HCT116 (cell line): ENCODE measurements at regions not wholly inside any gene's neighbourhood (a gene's known extent, or its start where the extent isn't known, plus 50 kb on each side); places are given as distances from the start of the nearest gene placed in this dataset.

ENCODE experiments used
- ATF3 ChIP-seq: IDR thresholded peaks from 2 replicates; pipeline ENCODE4 v1.6.1; 2012
- CTCF ChIP-seq, 3 experiments: fragments of 200-600 bp in 1 of 3; sonication (generic) in 1 of 3; IDR thresholded peaks in 2 of 3; conservative IDR thresholded peaks in 1 of 3; 2 replicates each; pipeline ENCODE4 v1.5.1; 2012 to 2017; ENCODE audit warnings: low read depth in 2 of 3, low read length in 2 of 3, antibody characterized with exemption in 1 of 3, borderline replicate concordance in 1 of 3, control low read depth in 1 of 3, mild to moderate bottlenecking in 1 of 3, mixed read lengths in 1 of 3, mixed run types in 1 of 3, moderate library complexity in 1 of 3; ENCODE audit not compliant: insufficient read depth in 1 of 3
- EGR1 ChIP-seq: IDR thresholded peaks from 2 replicates; pipeline ENCODE4 v1.6.1; 2012; ENCODE audit warnings: low read depth
- EZH2 ChIP-seq: fragments of 200-600 bp; sonication (generic); IDR thresholded peaks from 2 replicates; pipeline ENCODE4 v1.6.1; 2017; ENCODE audit warnings: antibody characterized with exemption, mixed run types
- FOSL1 ChIP-seq: IDR thresholded peaks from 2 replicates; pipeline ENCODE4 v1.6.1; 2012; ENCODE audit warnings: low read depth
- JUND ChIP-seq: IDR thresholded peaks from 2 replicates; pipeline ENCODE4 v1.6.1; 2012
- POLR2A ChIP-seq: IDR thresholded peaks from 2 replicates; pipeline ENCODE4 v1.7.0; 2011; ENCODE audit warnings: borderline replicate concordance; ENCODE audit not compliant: insufficient read depth, insufficient read length; ENCODE audit errors: extremely low read depth
- POLR2AphosphoS5 ChIP-seq: IDR thresholded peaks from 2 replicates; pipeline ENCODE4 v1.6.1; 2011; ENCODE audit warnings: mild to moderate bottlenecking, low read depth, low read length, moderate library complexity
- REST ChIP-seq: IDR thresholded peaks from 2 replicates; pipeline ENCODE4 v1.6.1; 2012; ENCODE audit warnings: low read depth
- SIN3A ChIP-seq: IDR thresholded peaks from 2 replicates; pipeline ENCODE4 v1.6.1; 2012; ENCODE audit warnings: low read depth
- SP1 ChIP-seq: IDR thresholded peaks from 2 replicates; pipeline ENCODE4 v1.6.1; 2012; ENCODE audit warnings: low read depth
- SRF ChIP-seq: IDR thresholded peaks from 2 replicates; pipeline ENCODE4 v1.6.1; 2012; ENCODE audit warnings: low read depth
- TCF7L2 ChIP-seq: IDR thresholded peaks from 2 replicates; pipeline ENCODE4 v1.7.0; 2011; ENCODE audit warnings: borderline replicate concordance, inconsistent platforms; ENCODE audit not compliant: insufficient read depth, insufficient read length; ENCODE audit errors: extremely low read depth
- ZBTB33 ChIP-seq: IDR thresholded peaks from 2 replicates; pipeline ENCODE4 v1.6.1; 2011; ENCODE audit warnings: mild to moderate bottlenecking, low read length, moderate library complexity; ENCODE audit not compliant: insufficient replicate concordance; ENCODE audit errors: extremely low read depth

GRCh38 chr13:99756281-99756680 is 215.3 kb downstream of the ZIC5 start:
- no peak for TF ChIP-seq EZH2
- TF ChIP-seq FOSL1 = no peak
- no peak for TF ChIP-seq SIN3A
- TF ChIP-seq JUND = no peak
- TF ChIP-seq TCF7L2 = no peak
- no peak for TF ChIP-seq ATF3
- no peak for TF ChIP-seq CTCF (IDR thresholded peaks at IDR 0.05 in 2 of 3, conservative IDR thresholded peaks at IDR 0.05 in 1 of 3; ENCODE audit: borderline replicate concordance in 1 of 3, insufficient read depth in 1 of 3, low read depth in 2 of 3, low read length in 2 of 3)
- no peak for TF ChIP-seq ZBTB33
- no peak for TF ChIP-seq EGR1
- TF ChIP-seq SRF = no peak
- no peak for TF ChIP-seq POLR2AphosphoS5
- no peak for TF ChIP-seq SP1
- no peak for TF ChIP-seq POLR2A
- no peak for TF ChIP-seq REST
